Activated B cell treated with CpG ODN at 0.5 μM for 24 hours (primary cell): ENCODE measurements at regions not wholly inside any gene's neighbourhood (a gene's known extent, or its start where the extent isn't known, plus 50 kb on each side); places are given as distances from the start of the nearest gene placed in this dataset.
"Not testable (repeated sequence)": the region's sequence is repeated elsewhere in the genome, so short reads cannot be mapped to it uniquely, and the experiment has no call there.

Experiments
- ATAC-seq: fragments of 200-7000 bp; cut with Tn5 transposase; one replicate; pipeline ENCODE4 v1.10.0; 2021; ENCODE audit warnings: low read depth, mild to moderate bottlenecking, moderate library complexity
- CTCF ChIA-PET: fragments of 350-600 bp; sonication (Branson Sonifier 250); formaldehyde crosslinking; loops from one replicate; lab custom pipeline; 2021; ENCODE audit warnings: antibody characterized with exemption; lab: Charles Lee
- POLR2A ChIA-PET: fragments of 350-600 bp; sonication (Branson Sonifier 250); formaldehyde crosslinking; loops from one replicate; lab custom pipeline; 2021; ENCODE audit warnings: antibody characterized with exemption; lab: Charles Lee
- DNase-seq: peaks from one replicate; pipeline ENCODE4 v3.0.0; 2022
- H3K27ac Mint-ChIP-seq: one replicate; pipeline ENCODE4 v1.8.0; 2020; ENCODE audit warnings: mixed read lengths
- H3K27me3 Mint-ChIP-seq: one replicate; pipeline ENCODE4 v1.8.0; 2021; ENCODE audit warnings: mixed read lengths
- H3K36me3 Mint-ChIP-seq: one replicate; pipeline ENCODE4 v1.8.0; 2021; ENCODE audit warnings: low read depth, mixed read lengths
- H3K4me1 Mint-ChIP-seq: one replicate; pipeline ENCODE4 v1.8.0; 2021; ENCODE audit warnings: mixed read lengths
- H3K4me3 Mint-ChIP-seq: one replicate; pipeline ENCODE4 v1.8.0; 2020; ENCODE audit warnings: mild to moderate bottlenecking, mixed read lengths
- H3K9me3 Mint-ChIP-seq: one replicate; pipeline ENCODE4 v1.8.0; 2020; ENCODE audit warnings: mixed read lengths
- CTCF ChIP-seq: fragments of 200-600 bp; IDR thresholded peaks from one replicate; pipeline ENCODE4 v1.8.0; 2022; ENCODE audit warnings: antibody characterized with exemption, mild to moderate bottlenecking
- intact Hi-C: fragments of 100-400 bp; cut with micrococcal nuclease; formaldehyde crosslinking; loops from one replicate; pipeline ENCODE4 v1.15.1; 2024

- DNase-seq, H3K4me1 Mint-ChIP-seq, H3K4me3 Mint-ChIP-seq, H3K27me3 Mint-ChIP-seq, CTCF ChIA-PET, ATAC-seq, intact Hi-C loops, H3K9me3 Mint-ChIP-seq, POLR2A ChIA-PET, H3K27ac Mint-ChIP-seq: not testable (repeated sequence)
- peaks cover 18% of the 10 kb centered on the region for H3K36me3 Mint-ChIP-seq
These were observed 59.7 kb downstream of the ANXA2R start for GRCh38 chr5:42980391-42980790.

GRCh38 chr5:42979242-42979641 is 60.9 kb downstream of the ANXA2R start:
- H3K27me3 Mint-ChIP-seq, H3K4me1 Mint-ChIP-seq, H3K4me3 Mint-ChIP-seq, CTCF ChIA-PET, ATAC-seq, POLR2A ChIA-PET, H3K9me3 Mint-ChIP-seq, H3K27ac Mint-ChIP-seq, DNase-seq, intact Hi-C loops: not testable (repeated sequence)
- peaks cover 17% of the 10 kb centered on the region for H3K36me3 Mint-ChIP-seq

GRCh38 chr5:42974536-42974935 is 65.6 kb downstream of the ANXA2R start:
- no peaks in the 10 kb centered on the region for H3K27me3 Mint-ChIP-seq
- H3K9me3 Mint-ChIP-seq: no peaks in the 10 kb centered on the region
- peaks cover 16% of the 10 kb centered on the region for H3K36me3 Mint-ChIP-seq
- no peak overlapping the region for H3K4me3 Mint-ChIP-seq
- ChIA-PET CTCF (no interaction called here), POLR2A (interaction anchor here (1.2 kb wide), 1 partner anchor 17 kb away, joined by 3 read pairs; no protein-coding TSS in a partner anchor)
- intact Hi-C loops: loop anchor here (2.0 kb wide), 1 partner anchor 18 kb away; no protein-coding TSS in a partner anchor
- ATAC-seq: no peak
- no peak overlapping the region for H3K27ac Mint-ChIP-seq
- no peaks in the 10 kb centered on the region for H3K4me1 Mint-ChIP-seq
- TF ChIP-seq CTCF: no peak
- no peak for DNase-seq

- CTCF ChIA-PET: no interaction called here
- Mint-ChIP-seq H3K27me3 (no peaks in the 10 kb centered on the region), H3K4me1 (no peaks in the 10 kb centered on the region), H3K9me3 (no peaks in the 10 kb centered on the region), H3K4me3 (no peak overlapping the region), H3K36me3 (peaks cover 9% of the 10 kb centered on the region), H3K27ac (no peak overlapping the region)
- TF ChIP-seq CTCF: no peak
- ATAC-seq: no peak
- intact Hi-C loops: no loop called here
- DNase-seq: no peak
- POLR2A ChIA-PET: no interaction called here
These were observed 69.2 kb downstream of the ANXA2R start for GRCh38 chr5:42970636-42971559.

- Mint-ChIP-seq H3K27ac (no peak overlapping the region), H3K27me3 (no peaks in the 10 kb centered on the region), H3K4me1 (peaks cover 3% of the 10 kb centered on the region), H3K9me3 (no peaks in the 10 kb centered on the region), H3K4me3 (no peak overlapping the region), H3K36me3 (no peaks in the 10 kb centered on the region)
- no peak for TF ChIP-seq CTCF
- intact Hi-C loops: no loop called here
- DNase-seq (no peak), ATAC-seq (no peak)
- POLR2A ChIA-PET: no interaction called here
- CTCF ChIA-PET: no interaction called here
These were observed 74.2 kb downstream of the ANXA2R start for GRCh38 chr5:42965934-42966333.

- intact Hi-C loops: no loop called here
- Mint-ChIP-seq H3K36me3 (no peaks in the 10 kb centered on the region), H3K9me3 (no peaks in the 10 kb centered on the region), H3K27ac (no peak overlapping the region), H3K27me3 (no peaks in the 10 kb centered on the region), H3K4me1 (peaks cover 6% of the 10 kb centered on the region), H3K4me3 (no peak overlapping the region)
- ChIA-PET POLR2A (no interaction called here), CTCF (no interaction called here)
- TF ChIP-seq CTCF: no peak
- no peak for ATAC-seq
- no peak for DNase-seq
These were observed 76.7 kb downstream of the ANXA2R start for GRCh38 chr5:42963412-42963811.
